Hepatocyte (in vitro differentiated cells): ENCODE measurements at regions not wholly inside any gene's neighbourhood (a gene's known extent, or its start where the extent isn't known, plus 50 kb on each side); places are given as distances from the start of the nearest gene placed in this dataset.

Source experiments
- DNase-seq: peaks from one replicate; pipeline ENCODE4 v3.0.0-alpha.2; 2016; ENCODE audit warnings: low spot score
- H2AFZ ChIP-seq: fragments of 200-600 bp; sonication (generic); 2 replicates; pipeline ENCODE4 v1.6.0; 2016; ENCODE audit warnings: antibody characterized with exemption, mild to moderate bottlenecking
- H3K27ac ChIP-seq: fragments of 200-600 bp; sonication (generic); 2 replicates; pipeline ENCODE4 v1.5.1; 2016; ENCODE audit warnings: mild to moderate bottlenecking
- H3K27me3 ChIP-seq: fragments of 200-600 bp; sonication (generic); 2 replicates; pipeline ENCODE4 v1.6.1; 2016
- H3K36me3 ChIP-seq: fragments of 200-600 bp; sonication (generic); replicated peaks from 2 replicates; pipeline ENCODE4 v1.5.1; 2016; ENCODE audit warnings: low read depth; ENCODE audit not compliant: insufficient read depth
- H3K4me1 ChIP-seq: fragments of 200-600 bp; sonication (generic); 2 replicates; pipeline ENCODE4 v1.5.1; 2016; ENCODE audit warnings: mild to moderate bottlenecking, moderate library complexity; ENCODE audit not compliant: insufficient read depth
- H3K4me2 ChIP-seq: fragments of 200-600 bp; sonication (generic); 2 replicates; pipeline ENCODE4 v1.6.0; 2016
- H3K4me3 ChIP-seq: fragments of 200-600 bp; sonication (generic); 2 replicates; pipeline ENCODE4 v1.5.1; 2016; ENCODE audit warnings: mild to moderate bottlenecking
- H3K79me2 ChIP-seq: fragments of 200-600 bp; sonication (generic); 2 replicates; pipeline ENCODE4 v1.6.0; 2017; ENCODE audit warnings: mild to moderate bottlenecking
- H3K9me2 ChIP-seq: fragments of 200-600 bp; sonication (generic); replicated peaks from 2 replicates; pipeline ENCODE4 v1.6.0; 2017; ENCODE audit warnings: mild to moderate bottlenecking; ENCODE audit not compliant: insufficient read depth
- H3K9me3 ChIP-seq: fragments of 200-600 bp; sonication (generic); 2 replicates; pipeline ENCODE4 v1.5.1; 2016; ENCODE audit warnings: low read depth, mild to moderate bottlenecking
- H4K20me1 ChIP-seq: fragments of 200-600 bp; sonication (generic); 2 replicates; pipeline ENCODE4 v1.6.0; 2016; ENCODE audit warnings: mild to moderate bottlenecking; ENCODE audit not compliant: insufficient read depth, poor library complexity, severe bottlenecking
- EZH2 ChIP-seq: fragments of 200-600 bp; sonication (generic); IDR thresholded peaks from 2 replicates; pipeline ENCODE4 v1.6.1; 2016; ENCODE audit warnings: antibody characterized with exemption, mild to moderate bottlenecking, borderline replicate concordance
- EZH2phosphoT487 ChIP-seq: fragments of 200-600 bp; sonication (generic); IDR thresholded peaks from one replicate; pipeline ENCODE4 v1.6.1; 2018; ENCODE audit warnings: antibody characterized with exemption, mild to moderate bottlenecking, low read depth, moderate library complexity; ENCODE audit not compliant: unreplicated experiment, severe bottlenecking
- WGBS: methylation state at CpG from one replicate; pipeline ENCODE4 v1.1.6; 2016; ENCODE audit warnings: low lambda C conversion rate; ENCODE audit errors: missing lambda C conversion rate; 5-methylcytosine and 5-hydroxymethylcytosine counted together
- TF ChIP-seq, protein P1 (sequence below): fragments of 200-600 bp; sonication (generic); IDR thresholded peaks from 2 replicates; pipeline ENCODE4 v1.5.1; 2016; ENCODE audit warnings: antibody characterized with exemption, mild to moderate bottlenecking; ENCODE audit not compliant: poor library complexity

DNA sequence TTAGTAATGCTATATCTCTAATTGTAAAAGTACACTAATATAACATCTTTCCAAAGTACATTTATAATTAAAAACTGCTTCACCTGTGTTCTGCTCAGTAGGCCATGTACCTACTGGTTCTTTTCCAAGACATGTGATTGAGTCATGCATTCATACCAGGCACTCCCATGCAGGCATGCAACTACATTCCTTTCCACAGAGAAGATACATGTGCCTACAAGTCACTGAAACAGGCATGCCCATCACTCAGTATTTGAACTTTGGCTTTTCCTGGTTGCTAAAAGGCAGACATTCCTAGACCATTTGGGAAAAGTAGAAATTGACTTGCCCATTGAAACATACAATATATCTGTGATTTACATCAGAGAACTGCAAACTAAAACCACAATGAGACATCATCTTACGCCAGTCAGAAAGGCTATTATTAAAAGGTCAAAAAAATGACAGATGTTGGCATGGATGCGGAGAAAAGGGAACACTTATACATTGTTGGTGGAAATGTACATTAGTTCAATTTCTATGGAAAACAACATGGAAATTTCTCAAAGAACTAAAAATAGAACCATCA is 148.3 kb upstream of the MOCS2 start:
- DNase-seq = no peak
- H3K27ac ChIP-seq = no peak overlapping the region
- TF ChIP-seq EZH2phosphoT487 (no peak), EZH2 (no peak)
- TF ChIP-seq, protein P1, sequence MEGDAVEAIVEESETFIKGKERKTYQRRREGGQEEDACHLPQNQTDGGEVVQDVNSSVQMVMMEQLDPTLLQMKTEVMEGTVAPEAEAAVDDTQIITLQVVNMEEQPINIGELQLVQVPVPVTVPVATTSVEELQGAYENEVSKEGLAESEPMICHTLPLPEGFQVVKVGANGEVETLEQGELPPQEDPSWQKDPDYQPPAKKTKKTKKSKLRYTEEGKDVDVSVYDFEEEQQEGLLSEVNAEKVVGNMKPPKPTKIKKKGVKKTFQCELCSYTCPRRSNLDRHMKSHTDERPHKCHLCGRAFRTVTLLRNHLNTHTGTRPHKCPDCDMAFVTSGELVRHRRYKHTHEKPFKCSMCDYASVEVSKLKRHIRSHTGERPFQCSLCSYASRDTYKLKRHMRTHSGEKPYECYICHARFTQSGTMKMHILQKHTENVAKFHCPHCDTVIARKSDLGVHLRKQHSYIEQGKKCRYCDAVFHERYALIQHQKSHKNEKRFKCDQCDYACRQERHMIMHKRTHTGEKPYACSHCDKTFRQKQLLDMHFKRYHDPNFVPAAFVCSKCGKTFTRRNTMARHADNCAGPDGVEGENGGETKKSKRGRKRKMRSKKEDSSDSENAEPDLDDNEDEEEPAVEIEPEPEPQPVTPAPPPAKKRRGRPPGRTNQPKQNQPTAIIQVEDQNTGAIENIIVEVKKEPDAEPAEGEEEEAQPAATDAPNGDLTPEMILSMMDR = no peak
- H3K4me1 ChIP-seq = no peaks in the 10 kb centered on the region
- no peaks in the 10 kb centered on the region for H3K9me2 ChIP-seq
- H3K9me3 ChIP-seq = no peaks in the 10 kb centered on the region
- no peak overlapping the region for H3K4me3 ChIP-seq
- H3K27me3 ChIP-seq = no peaks in the 10 kb centered on the region
- no peaks in the 10 kb centered on the region for H3K36me3 ChIP-seq
- no peak overlapping the region for H2AFZ ChIP-seq
- 93% methylated on average over 2 of the region's 2 CpGs for WGBS
- H3K4me2 ChIP-seq = no peak overlapping the region
- no peaks in the 10 kb centered on the region for H3K79me2 ChIP-seq
- no peaks in the 10 kb centered on the region for H4K20me1 ChIP-seq

DNA sequence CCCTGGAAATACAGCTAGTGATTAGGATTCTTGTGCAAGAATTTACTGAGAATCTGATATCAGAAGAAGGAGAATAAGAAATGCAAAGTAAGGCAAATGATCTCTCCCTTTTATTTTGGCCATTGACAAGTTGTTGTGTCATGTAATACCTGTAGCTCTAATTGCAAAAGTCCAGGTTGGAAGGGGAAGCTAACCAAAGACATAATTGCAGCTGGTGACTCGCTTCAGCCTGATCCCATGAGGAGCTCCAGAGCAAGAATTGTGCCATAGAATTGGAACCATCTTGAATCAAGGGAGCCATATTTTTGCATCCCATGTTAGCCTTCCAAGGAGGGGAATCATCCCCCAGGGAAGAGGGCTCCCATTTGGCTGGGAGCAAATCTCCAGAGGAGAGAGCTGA is 149.6 kb upstream of the MOCS2 start:
- Histone ChIP-seq H3K9me2 (no peaks in the 10 kb centered on the region), H3K9me3 (no peaks in the 10 kb centered on the region), H3K4me2 (no peak overlapping the region), H3K27ac (no peak overlapping the region), H4K20me1 (no peaks in the 10 kb centered on the region), H3K4me1 (no peaks in the 10 kb centered on the region), H3K36me3 (no peaks in the 10 kb centered on the region), H3K27me3 (no peaks in the 10 kb centered on the region), H2AFZ (no peak overlapping the region), H3K79me2 (no peaks in the 10 kb centered on the region), H3K4me3 (no peak overlapping the region)
- TF ChIP-seq EZH2 (no peak), EZH2phosphoT487 (no peak)
- TF ChIP-seq, protein P1 = no peak
- WGBS = 100% methylated on average over 1 of the region's 1 CpG
- DNase-seq = no peak

DNA sequence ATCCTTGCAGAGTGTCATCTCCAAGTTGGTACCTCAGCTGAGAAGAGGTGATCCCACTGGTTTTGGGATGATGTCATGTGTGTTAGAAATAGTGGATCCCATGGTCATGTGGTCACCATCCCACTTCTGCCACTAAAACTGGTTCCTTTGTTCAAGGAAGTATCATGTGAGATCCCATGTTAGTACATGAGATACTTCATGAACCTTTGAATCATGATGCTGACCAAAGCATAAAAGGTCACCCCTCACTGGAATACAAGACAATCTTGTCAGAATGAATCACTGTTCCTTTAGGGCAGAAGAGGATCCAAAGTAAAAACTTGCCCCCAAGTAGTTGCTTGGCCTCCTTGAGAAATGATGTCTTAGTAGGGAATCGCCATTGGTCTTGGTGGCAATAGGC is 150.9 kb upstream of the MOCS2 start:
- Histone ChIP-seq H3K27ac (no peak overlapping the region), H3K79me2 (no peaks in the 10 kb centered on the region), H2AFZ (no peak overlapping the region), H3K27me3 (no peaks in the 10 kb centered on the region), H3K9me3 (no peaks in the 10 kb centered on the region), H4K20me1 (no peaks in the 10 kb centered on the region), H3K4me2 (no peak overlapping the region), H3K36me3 (no peaks in the 10 kb centered on the region), H3K4me3 (no peak overlapping the region), H3K4me1 (no peaks in the 10 kb centered on the region), H3K9me2 (no peaks in the 10 kb centered on the region)
- TF ChIP-seq EZH2phosphoT487 (no peak), EZH2 (no peak)
- TF ChIP-seq, protein P1 = no peak
- WGBS = 100% methylated on average over 1 of the region's 1 CpG
- DNase-seq = no peak

DNA sequence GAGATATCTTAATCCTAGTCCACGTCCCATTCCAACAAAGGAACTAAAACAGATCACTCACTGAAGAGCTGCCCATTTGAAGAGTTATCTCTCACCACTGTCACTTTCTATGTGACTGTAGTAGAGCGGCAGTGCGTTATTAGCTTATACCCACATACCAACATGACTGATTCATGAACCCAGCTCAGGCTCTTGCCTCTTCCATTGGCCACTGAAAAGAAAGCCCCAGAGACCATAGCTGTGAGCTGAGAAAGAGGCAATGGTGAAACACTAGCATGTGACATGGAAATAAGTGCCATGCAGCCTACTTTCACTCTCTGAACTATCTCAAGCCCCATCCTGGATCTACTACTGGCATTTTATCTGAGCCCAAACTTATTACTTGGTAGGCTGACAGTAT is 151.7 kb upstream of the MOCS2 start:
- TF ChIP-seq EZH2 (no peak), EZH2phosphoT487 (no peak)
- TF ChIP-seq, protein P1 = no peak
- H3K4me2 ChIP-seq = no peak overlapping the region
- no peak for DNase-seq
- 57% methylated on average over 3 of the region's 3 CpGs for WGBS
- H3K27me3 ChIP-seq = no peaks in the 10 kb centered on the region
- no peak overlapping the region for H3K4me3 ChIP-seq
- no peaks in the 10 kb centered on the region for H3K9me2 ChIP-seq
- H3K4me1 ChIP-seq = no peaks in the 10 kb centered on the region
- H3K36me3 ChIP-seq = no peaks in the 10 kb centered on the region
- H3K9me3 ChIP-seq = no peaks in the 10 kb centered on the region
- no peaks in the 10 kb centered on the region for H4K20me1 ChIP-seq
- H3K79me2 ChIP-seq = no peaks in the 10 kb centered on the region
- no peak overlapping the region for H2AFZ ChIP-seq
- H3K27ac ChIP-seq = no peak overlapping the region
